Testis (tissue), 2 donors: ENCODE measurements at regions not wholly inside any gene's neighbourhood (a gene's known extent, or its start where the extent isn't known, plus 50 kb on each side); places are given as distances from the start of the nearest gene placed in this dataset.

Source experiments
- DNase-seq: peaks from one replicate; pipeline ENCODE4 v3.0.0-alpha.2; 2019
- H3K27ac ChIP-seq, 2 donors: fragments of 200-600 bp; sonication (generic); one replicate each; pipeline ENCODE4 v1.5.1; 2019
- H3K27me3 ChIP-seq: fragments of 200-600 bp; sonication (generic); one replicate; pipeline ENCODE4 v1.5.1; 2019
- H3K36me3 ChIP-seq: fragments of 200-600 bp; sonication (generic); one replicate; pipeline ENCODE4 v1.5.1; 2017; ENCODE audit warnings: low read depth; ENCODE audit errors: missing control alignments
- H3K4me1 ChIP-seq: fragments of 200-600 bp; sonication (generic); one replicate; pipeline ENCODE4 v1.5.1; 2019
- H3K4me3 ChIP-seq, 2 donors: fragments of 200-600 bp; sonication (generic); one replicate each; pipeline ENCODE4 v1.5.1; 2017 to 2019
- H3K9me3 ChIP-seq: fragments of 200-600 bp; sonication (generic); one replicate; pipeline ENCODE4 v1.5.1; 2017
- CTCF ChIP-seq, 3 experiments: fragments of 450-650 bp in 2 of 3; fragments of 200-600 bp in 1 of 3; sonication (generic) in 1 of 3; IDR thresholded peaks; one replicate each; pipeline ENCODE4 v1.5.1; 2016 to 2019; ENCODE audit warnings: antibody characterized with exemption in 3 of 3, mild to moderate bottlenecking in 2 of 3, moderate library complexity in 1 of 3
- POLR2A ChIP-seq: fragments of 450-650 bp; IDR thresholded peaks from one replicate; pipeline ENCODE4 v1.6.1; 2017; ENCODE audit warnings: antibody characterized with exemption, mild to moderate bottlenecking, moderate library complexity
- WGBS, 2 donors: methylation state at CpG; one replicate each; pipeline ENCODE4 v1.1.5; 2018; 5-methylcytosine and 5-hydroxymethylcytosine counted together
- intact Hi-C: fragments of 100-400 bp; cut with DNase I; formaldehyde crosslinking; loops from one replicate; pipeline ENCODE4 v1.15.1; 2023; ENCODE audit warnings: low total_unique reads

- Histone ChIP-seq H3K4me1 (no peaks in the 10 kb centered on the region), H3K4me3 (no peak overlapping the region), H3K27ac (no peak overlapping the region), H3K9me3 (no peaks in the 10 kb centered on the region), H3K36me3 (no peaks in the 10 kb centered on the region), H3K27me3 (no peaks in the 10 kb centered on the region)
- 90 to 91% methylated on average over 4 of the region's 4 CpGs for WGBS, 2 donors
- intact Hi-C loops, result no loop called here
- no peak for DNase-seq
- TF ChIP-seq CTCF (IDR thresholded peaks at IDR 0.05) (no peak), POLR2A (no peak)
Observed at GRCh38 chr6:138722425-138723371, 50.9 kb upstream of the CCDC28A start.
